Superior temporal gyrus (tissue), 1 donor: ENCODE measurements at regions not wholly inside any gene's neighbourhood (a gene's known extent, or its start where the extent isn't known, plus 50 kb on each side); places are given as distances from the start of the nearest gene placed in this dataset.
"Not testable (repeated sequence)": the region's sequence is repeated elsewhere in the genome, so short reads cannot be mapped to it uniquely, and the experiment has no call there.

Experiments
- DNase-seq: peaks from one replicate; pipeline ENCODE4 v3.0.0-alpha.2; 2016; ENCODE audit errors: extremely low spot score

- DNase-seq = no peak
Measured at GRCh38 chr6:66289889-66290288, 582.9 kb upstream of the EYS start.

- DNase-seq = no peak
Measured at GRCh38 chr6:66278115-66278514, 571.1 kb upstream of the EYS start.

- DNase-seq = no peak
Measured at GRCh38 chr6:66277400-66277799, 570.4 kb upstream of the EYS start.

GRCh38 chr6:66265737-66266136, 558.7 kb upstream of the EYS start:
- DNase-seq = no peak

- DNase-seq = no peak
Measured at GRCh38 chr6:66264376-66264775, 557.4 kb upstream of the EYS start.

- DNase-seq = not testable (repeated sequence)
Measured at GRCh38 chr6:66258731-66259487, 551.9 kb upstream of the EYS start.

GRCh38 chr6:66245231-66245630, 538.2 kb upstream of the EYS start:
- DNase-seq = peak; percentile 29

GRCh38 chr6:66238851-66239250, 531.8 kb upstream of the EYS start:
- DNase-seq = no peak

- no peak for DNase-seq
Measured at GRCh38 chr6:66232890-66233289, 525.9 kb upstream of the EYS start.

- peak; percentile 22 for DNase-seq
Measured at GRCh38 chr6:66230591-66230990, 523.6 kb upstream of the EYS start.

- peak; percentile 87 for DNase-seq
Measured at GRCh38 chr6:66226109-66226508, 519.1 kb upstream of the EYS start.

- DNase-seq = no peak
Measured at GRCh38 chr6:66210964-66211363, 503.9 kb upstream of the EYS start.

- no peak for DNase-seq
Measured at GRCh38 chr6:66200390-66200789, 493.4 kb upstream of the EYS start.

- DNase-seq = no peak
Measured at GRCh38 chr6:66199171-66199570, 492.1 kb upstream of the EYS start.

GRCh38 chr6:66198062-66198624, 491.1 kb upstream of the EYS start:
- no peak for DNase-seq

- no peak for DNase-seq
Measured at GRCh38 chr6:66190858-66191257, 483.8 kb upstream of the EYS start.

- DNase-seq = no peak
Measured at GRCh38 chr6:66189915-66190314, 482.9 kb upstream of the EYS start.

GRCh38 chr6:66186756-66187155, 479.7 kb upstream of the EYS start:
- DNase-seq = no peak

GRCh38 chr6:66184091-66184490, 477.1 kb upstream of the EYS start:
- DNase-seq = no peak

GRCh38 chr6:66179361-66179760, 472.3 kb upstream of the EYS start:
- DNase-seq = no peak

GRCh38 chr6:66173587-66173986, 466.6 kb upstream of the EYS start:
- DNase-seq = no peak

GRCh38 chr6:66166713-66167112, 459.7 kb upstream of the EYS start:
- not testable (repeated sequence) for DNase-seq

GRCh38 chr6:66161546-66162108, 454.6 kb upstream of the EYS start:
- no peak for DNase-seq
